ENCODE measurements at regions not wholly inside any gene's neighbourhood (a gene's known extent, or its start where the extent isn't known, plus 50 kb on each side); places are given as distances from the start of the nearest gene placed in this dataset.

- no peak for TF ChIP-seq CTCF (conservative IDR thresholded peaks at IDR 0.05 in 1 of 2, IDR thresholded peaks at IDR 0.05 in 1 of 2; ENCODE audit: extremely low read depth in 1 of 2, insufficient read depth in 1 of 2, low read depth in 1 of 2, low read length in 2 of 2)
- TF ChIP-seq EZH2 (IDR thresholded peaks at IDR 0.05; ENCODE audit: borderline replicate concordance, low read length), result no peak
Observed at GRCh38 chr3:146854523-146854922, 249.4 kb upstream of the PLSCR5 start.
